DOHH2 (cell line): ENCODE measurements at regions not wholly inside any gene's neighbourhood (a gene's known extent, or its start where the extent isn't known, plus 50 kb on each side); places are given as distances from the start of the nearest gene placed in this dataset.

ENCODE experiments used
- EZH2phosphoT487 ChIP-seq: fragments of 200-600 bp; sonication (generic); IDR thresholded peaks from 2 replicates; pipeline ENCODE4 v1.6.1; 2017; ENCODE audit warnings: borderline replicate concordance, mild to moderate bottlenecking, antibody characterized with exemption, low read length, moderate library complexity, mixed read lengths
- TF ChIP-seq, protein P1 (sequence below): fragments of 200-600 bp; sonication (generic); IDR thresholded peaks from one replicate; pipeline ENCODE4 v1.5.1; 2014; ENCODE audit warnings: antibody characterized with exemption, mild to moderate bottlenecking, low read depth, low read length; ENCODE audit not compliant: poor library complexity, severe bottlenecking

DNA sequence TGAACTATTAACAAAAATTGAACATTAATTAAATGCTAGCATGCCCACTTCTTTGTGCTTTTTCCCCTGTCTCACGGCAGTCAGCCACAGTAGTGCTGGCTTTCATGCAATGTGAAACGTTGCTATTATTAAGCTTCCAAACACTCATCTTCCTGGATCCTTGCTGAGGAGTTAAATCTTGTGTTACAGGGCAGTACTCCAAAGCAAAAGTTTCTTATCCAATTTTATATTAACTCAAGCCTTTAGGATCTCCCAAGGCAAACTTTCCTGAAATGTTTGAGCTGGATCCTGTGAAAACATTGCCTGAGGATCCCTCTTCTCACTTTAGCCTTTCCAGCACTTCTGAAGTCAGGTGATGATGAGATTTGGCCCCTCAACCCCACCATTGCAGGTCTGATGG lies 1454.8 kb downstream of the FSTL5 start:
- TF ChIP-seq, protein P1, sequence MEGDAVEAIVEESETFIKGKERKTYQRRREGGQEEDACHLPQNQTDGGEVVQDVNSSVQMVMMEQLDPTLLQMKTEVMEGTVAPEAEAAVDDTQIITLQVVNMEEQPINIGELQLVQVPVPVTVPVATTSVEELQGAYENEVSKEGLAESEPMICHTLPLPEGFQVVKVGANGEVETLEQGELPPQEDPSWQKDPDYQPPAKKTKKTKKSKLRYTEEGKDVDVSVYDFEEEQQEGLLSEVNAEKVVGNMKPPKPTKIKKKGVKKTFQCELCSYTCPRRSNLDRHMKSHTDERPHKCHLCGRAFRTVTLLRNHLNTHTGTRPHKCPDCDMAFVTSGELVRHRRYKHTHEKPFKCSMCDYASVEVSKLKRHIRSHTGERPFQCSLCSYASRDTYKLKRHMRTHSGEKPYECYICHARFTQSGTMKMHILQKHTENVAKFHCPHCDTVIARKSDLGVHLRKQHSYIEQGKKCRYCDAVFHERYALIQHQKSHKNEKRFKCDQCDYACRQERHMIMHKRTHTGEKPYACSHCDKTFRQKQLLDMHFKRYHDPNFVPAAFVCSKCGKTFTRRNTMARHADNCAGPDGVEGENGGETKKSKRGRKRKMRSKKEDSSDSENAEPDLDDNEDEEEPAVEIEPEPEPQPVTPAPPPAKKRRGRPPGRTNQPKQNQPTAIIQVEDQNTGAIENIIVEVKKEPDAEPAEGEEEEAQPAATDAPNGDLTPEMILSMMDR = no peak
- TF ChIP-seq EZH2phosphoT487 = no peak
